ENCODE measurements at regions not wholly inside any gene's neighbourhood (a gene's known extent, or its start where the extent isn't known, plus 50 kb on each side); places are given as distances from the start of the nearest gene placed in this dataset.
A peak's percentile ranks its signal among the peaks of the same experiment; 100 is the strongest.

GRCh38 chr13:44744880-44745633, 168.9 kb upstream of the TSC22D1 start:
- DNase-seq: no peak
- no peak overlapping the region for H3K4me3 ChIP-seq
- H3K27ac ChIP-seq: no peak overlapping the region
- H3K36me3 ChIP-seq (ENCODE audit: insufficient read depth in 1 of 2, low read depth in 1 of 2): no peaks in the 10 kb centered on the region
- H3K9me3 ChIP-seq: peaks cover 9% of the 10 kb centered on the region
- no peaks in the 10 kb centered on the region for H3K27me3 ChIP-seq (ENCODE audit: insufficient read depth in 3 of 3, low read length in 2 of 3)
- TF ChIP-seq CTCF (IDR thresholded peaks at IDR 0.05): no peak
- intact Hi-C loops (cut with DNase I): no loop called here
- ATAC-seq: peak in 1 of 4 donors; percentile 39
- peaks cover 5% of the 10 kb centered on the region for H3K4me1 ChIP-seq
- WGBS, 3 donors: 88 to 91% (median 91%) methylated on average over 10 of the region's 10 CpGs

GRCh38 chr13:44739539-44739938, 163.4 kb upstream of the TSC22D1 start:
- WGBS, 3 donors: 69 to 79% (median 79%) methylated on average over 7 of the region's 7 CpGs
- H3K27me3 ChIP-seq (ENCODE audit: insufficient read depth in 3 of 3, low read length in 2 of 3): no peaks in the 10 kb centered on the region
- H3K9me3 ChIP-seq: peaks cover 9% of the 10 kb centered on the region
- no peak for TF ChIP-seq CTCF (IDR thresholded peaks at IDR 0.05)
- DNase-seq: no peak
- intact Hi-C loops (cut with DNase I): loop anchor here in 1 of 2 donors (10.0 kb wide), 1 partner anchor 255 kb away; no protein-coding TSS in a partner anchor
- no peak overlapping the region for H3K4me3 ChIP-seq
- no peak overlapping the region for H3K27ac ChIP-seq
- peaks cover 9% of the 10 kb centered on the region for H3K4me1 ChIP-seq
- ATAC-seq: peak in 2 of 4 donors; percentile 30 to 34
- no peaks in the 10 kb centered on the region for H3K36me3 ChIP-seq (ENCODE audit: insufficient read depth in 1 of 2, low read depth in 1 of 2)

GRCh38 chr13:44739120-44739519, 163.0 kb upstream of the TSC22D1 start:
- TF ChIP-seq CTCF (IDR thresholded peaks at IDR 0.05): no peak
- intact Hi-C loops (cut with DNase I): loop anchor here in 1 of 2 donors (10.0 kb wide), 1 partner anchor 254 kb away; no protein-coding TSS in a partner anchor
- Histone ChIP-seq H3K4me3 (no peak overlapping the region), H3K27me3 (ENCODE audit: insufficient read depth in 3 of 3, low read length in 2 of 3) (no peaks in the 10 kb centered on the region), H3K36me3 (ENCODE audit: insufficient read depth in 1 of 2, low read depth in 1 of 2) (no peaks in the 10 kb centered on the region), H3K9me3 (peaks cover 9% of the 10 kb centered on the region), H3K27ac (no peak overlapping the region), H3K4me1 (peaks cover 9% of the 10 kb centered on the region)
- DNase-seq: no peak
- 71 to 80% (median 79%) methylated on average over 4 of the region's 4 CpGs for WGBS, 3 donors
- ATAC-seq: no peak

GRCh38 chr13:44738463-44738862, 162.3 kb upstream of the TSC22D1 start:
- no peak for DNase-seq
- ATAC-seq: no peak
- H3K4me3 ChIP-seq: no peak overlapping the region
- peaks cover 5% of the 10 kb centered on the region for H3K9me3 ChIP-seq
- no peak overlapping the region for H3K27ac ChIP-seq
- TF ChIP-seq CTCF (IDR thresholded peaks at IDR 0.05): no peak
- peaks cover 15% of the 10 kb centered on the region for H3K4me1 ChIP-seq
- H3K36me3 ChIP-seq (ENCODE audit: insufficient read depth in 1 of 2, low read depth in 1 of 2): no peaks in the 10 kb centered on the region
- intact Hi-C loops (cut with DNase I): loop anchor here in 1 of 2 donors (10.0 kb wide), 1 partner anchor 254 kb away; no protein-coding TSS in a partner anchor
- no peaks in the 10 kb centered on the region for H3K27me3 ChIP-seq (ENCODE audit: insufficient read depth in 3 of 3, low read length in 2 of 3)
- 27 to 54% (median 40%) methylated on average over 2 of the region's 2 CpGs for WGBS, 3 donors
